Mucosa of rectum (tissue), 2 donors: ENCODE measurements at regions not wholly inside any gene's neighbourhood (a gene's known extent, or its start where the extent isn't known, plus 50 kb on each side); places are given as distances from the start of the nearest gene placed in this dataset.
A peak's percentile ranks its signal among the peaks of the same experiment; 100 is the strongest.

Source experiments
- H3K27ac ChIP-seq, 2 donors: one replicate each; pipeline ENCODE4 v1.7.0; 2013; ENCODE audit warnings: inconsistent platforms in 2 of 2, low read depth in 2 of 2, low read length in 2 of 2
- H3K27me3 ChIP-seq, 2 donors: one replicate each; pipeline ENCODE4 v1.7.0; 2013; ENCODE audit warnings: low read length in 2 of 2; ENCODE audit not compliant: control insufficient read depth in 2 of 2, insufficient read depth in 2 of 2
- H3K36me3 ChIP-seq, 2 donors: one replicate each; pipeline ENCODE4 v1.7.0; 2013; ENCODE audit warnings: low read length in 2 of 2; ENCODE audit not compliant: control insufficient read depth in 2 of 2, insufficient read depth in 2 of 2
- H3K4me1 ChIP-seq, 2 donors: one replicate each; pipeline ENCODE4 v1.7.0; 2013; ENCODE audit warnings: low read length in 2 of 2, mild to moderate bottlenecking in 1 of 2; ENCODE audit not compliant: control insufficient read depth in 2 of 2, insufficient read depth in 2 of 2
- H3K4me3 ChIP-seq, 2 donors: one replicate each; pipeline ENCODE4 v1.7.0; 2013; ENCODE audit warnings: low read length in 2 of 2
- H3K9ac ChIP-seq, 2 donors: one replicate each; pipeline ENCODE4 v1.7.0; 2013; ENCODE audit warnings: low read length in 2 of 2, low read depth in 1 of 2, mild to moderate bottlenecking in 1 of 2
- H3K9me3 ChIP-seq, 2 donors: one replicate each; pipeline ENCODE4 v1.7.0; 2013; ENCODE audit warnings: low read length in 2 of 2; ENCODE audit not compliant: control insufficient read depth in 2 of 2
- donor health status: healthy.
- donor health status: Normal muscosa, but diverticular disease.

GRCh38 chr10:94043431-94043990 is 49.8 kb downstream of the PLCE1 start:
- H3K36me3 ChIP-seq: no peaks in the 10 kb centered on the region
- H3K4me1 ChIP-seq: peaks cover 14 to 33% of the 10 kb centered on the region in 2 donors
- no peak overlapping the region for H3K9ac ChIP-seq
- H3K4me3 ChIP-seq: peak overlapping the region in 1 of 2 donors; percentile 45
- H3K27ac ChIP-seq: peak overlapping the region; percentile 53 to 76
- no peaks in the 10 kb centered on the region for H3K9me3 ChIP-seq
- no peaks in the 10 kb centered on the region for H3K27me3 ChIP-seq

- H3K27ac ChIP-seq: no peak overlapping the region
- peaks cover 11 to 30% of the 10 kb centered on the region in 2 donors for H3K4me1 ChIP-seq
- H3K27me3 ChIP-seq: no peaks in the 10 kb centered on the region
- no peaks in the 10 kb centered on the region for H3K36me3 ChIP-seq
- no peak overlapping the region for H3K4me3 ChIP-seq
- H3K9ac ChIP-seq: no peak overlapping the region
- H3K9me3 ChIP-seq: no peaks in the 10 kb centered on the region
Observed at GRCh38 chr10:94046098-94046497, 52.4 kb downstream of the PLCE1 start.

GRCh38 chr10:94047293-94047692 is 53.6 kb downstream of the PLCE1 start:
- H3K36me3 ChIP-seq: no peaks in the 10 kb centered on the region
- peaks cover 4 to 20% of the 10 kb centered on the region in 2 donors for H3K4me1 ChIP-seq
- H3K9ac ChIP-seq: no peak overlapping the region
- H3K4me3 ChIP-seq: no peak overlapping the region
- H3K27me3 ChIP-seq: no peaks in the 10 kb centered on the region
- no peaks in the 10 kb centered on the region for H3K9me3 ChIP-seq
- peak overlapping the region in 1 of 2 donors; percentile 34 for H3K27ac ChIP-seq

- H3K4me3 ChIP-seq: no peak overlapping the region
- H3K4me1 ChIP-seq: peaks cover 4 to 8% of the 10 kb centered on the region in 2 donors
- H3K9me3 ChIP-seq: no peaks in the 10 kb centered on the region
- no peak overlapping the region for H3K9ac ChIP-seq
- H3K27me3 ChIP-seq: no peaks in the 10 kb centered on the region
- no peak overlapping the region for H3K27ac ChIP-seq
- H3K36me3 ChIP-seq: no peaks in the 10 kb centered on the region
Observed at GRCh38 chr10:94049911-94050310, 56.2 kb downstream of the PLCE1 start.

- Histone ChIP-seq H3K36me3 (no peaks in the 10 kb centered on the region), H3K4me3 (no peak overlapping the region), H3K27ac (no peak overlapping the region), H3K9ac (no peak overlapping the region), H3K27me3 (no peaks in the 10 kb centered on the region), H3K4me1 (no peaks in the 10 kb centered on the region), H3K9me3 (no peaks in the 10 kb centered on the region)
Observed at GRCh38 chr10:94052281-94052680, 58.5 kb downstream of the PLCE1 start.

GRCh38 chr10:94052866-94053791 is 59.4 kb downstream of the PLCE1 start:
- no peaks in the 10 kb centered on the region for H3K27me3 ChIP-seq
- no peak overlapping the region for H3K27ac ChIP-seq
- H3K4me3 ChIP-seq: no peak overlapping the region
- no peaks in the 10 kb centered on the region for H3K4me1 ChIP-seq
- no peaks in the 10 kb centered on the region for H3K36me3 ChIP-seq
- no peak overlapping the region for H3K9ac ChIP-seq
- no peaks in the 10 kb centered on the region for H3K9me3 ChIP-seq

GRCh38 chr10:94059178-94059883 is 65.6 kb downstream of the PLCE1 start:
- no peak overlapping the region for H3K9ac ChIP-seq
- H3K9me3 ChIP-seq: no peaks in the 10 kb centered on the region
- peaks cover 2 to 5% of the 10 kb centered on the region in 2 donors for H3K4me1 ChIP-seq
- H3K36me3 ChIP-seq: peaks cover 0 to 4% of the 10 kb centered on the region in 2 donors
- H3K27ac ChIP-seq: no peak overlapping the region
- H3K4me3 ChIP-seq: no peak overlapping the region
- H3K27me3 ChIP-seq: no peaks in the 10 kb centered on the region

- no peak overlapping the region for H3K9ac ChIP-seq
- no peaks in the 10 kb centered on the region for H3K9me3 ChIP-seq
Observed at GRCh38 chr10:94061026-94061425, 67.3 kb downstream of the PLCE1 start.

GRCh38 chr10:94062611-94063010 is 68.9 kb downstream of the PLCE1 start:
- Histone ChIP-seq H3K9ac (no peak overlapping the region), H3K27ac (no peak overlapping the region), H3K36me3 (peaks cover 0 to 4% of the 10 kb centered on the region in 2 donors), H3K9me3 (no peaks in the 10 kb centered on the region), H3K27me3 (no peaks in the 10 kb centered on the region), H3K4me3 (no peak overlapping the region), H3K4me1 (peaks cover 2 to 17% of the 10 kb centered on the region in 2 donors)

More at GRCh38 chr10:94061026-94061425, 67.3 kb downstream of the PLCE1 start:
- Histone ChIP-seq H3K36me3 (peaks cover 0 to 4% of the 10 kb centered on the region in 2 donors), H3K4me3 (no peak overlapping the region), H3K4me1 (peaks cover 2 to 17% of the 10 kb centered on the region in 2 donors), H3K27ac (no peak overlapping the region), H3K27me3 (no peaks in the 10 kb centered on the region)

- Histone ChIP-seq H3K4me3 (no peak overlapping the region), H3K36me3 (peaks cover 0 to 4% of the 10 kb centered on the region in 2 donors), H3K9ac (no peak overlapping the region), H3K27ac (peak overlapping the region; percentile 12 to 36), H3K27me3 (no peaks in the 10 kb centered on the region), H3K9me3 (no peaks in the 10 kb centered on the region), H3K4me1 (peaks cover 0 to 17% of the 10 kb centered on the region in 2 donors)
Observed at GRCh38 chr10:94065362-94065761, 71.6 kb downstream of the PLCE1 start.
